ENCODE measurements at regions not wholly inside any gene's neighbourhood (a gene's known extent, or its start where the extent isn't known, plus 50 kb on each side); places are given as distances from the start of the nearest gene placed in this dataset.

DNA sequence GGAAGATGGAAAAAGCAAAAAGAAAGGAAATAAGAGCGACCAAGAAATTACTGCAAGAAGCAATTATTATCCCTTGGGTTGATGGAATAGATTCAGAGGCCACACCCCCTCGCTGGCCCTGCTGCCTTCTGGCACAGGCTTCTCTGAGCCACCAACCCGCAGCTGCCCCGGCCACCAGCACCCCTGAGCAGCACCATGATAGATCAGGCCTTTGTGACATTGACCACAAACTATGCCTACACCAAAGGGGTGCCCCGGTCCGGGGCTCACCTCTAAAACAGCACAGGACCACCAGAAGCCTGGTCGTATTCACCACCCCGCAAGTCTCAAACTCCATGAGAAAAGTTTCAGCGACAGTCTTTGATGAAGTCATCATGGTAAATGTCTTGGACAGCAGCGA, 1059.3 kb downstream of the SLITRK1 start:
- DNase-seq (ENCODE audit: low read depth, low spot score) = no peak

DNA sequence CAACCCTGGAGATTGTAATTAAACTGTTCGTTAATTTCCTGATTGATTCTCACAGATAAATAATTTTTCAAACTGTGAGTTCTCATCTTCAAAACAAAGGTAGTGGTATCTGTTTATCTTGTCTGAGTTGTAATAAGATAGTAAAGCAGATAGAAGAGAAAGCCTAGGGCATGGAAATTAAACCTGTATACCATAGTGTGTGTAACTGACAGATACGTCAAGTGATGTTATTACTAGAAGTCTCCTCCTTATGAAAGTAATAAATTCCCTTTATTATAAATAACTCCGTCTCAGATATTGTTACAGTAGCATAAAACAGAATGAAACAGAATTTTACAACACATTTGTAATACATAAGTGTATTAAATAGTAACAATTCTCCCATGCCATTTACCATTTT, 1065.1 kb downstream of the SLITRK1 start:
- DNase-seq (ENCODE audit: low read depth, low spot score) = no peak

DNA sequence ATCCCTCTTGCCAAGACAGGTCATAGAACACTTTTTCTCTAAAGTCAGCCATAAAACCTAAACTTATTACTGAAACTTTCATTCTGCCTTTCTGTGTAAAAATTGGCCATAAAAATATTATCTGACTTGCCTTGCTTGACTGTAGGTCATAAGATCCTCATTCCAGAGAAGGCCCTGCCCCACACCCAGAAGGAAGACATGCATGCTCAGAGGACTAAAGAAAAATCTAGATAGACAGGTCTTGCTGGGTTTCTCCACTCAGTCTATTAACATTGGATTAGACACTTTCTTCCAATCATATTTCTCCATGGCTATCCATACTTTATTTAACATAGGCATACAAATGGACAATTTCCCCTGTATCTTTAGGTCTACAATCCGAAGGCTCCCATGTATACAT, 1066.5 kb downstream of the SLITRK1 start:
- no peak for DNase-seq (ENCODE audit: low read depth, low spot score)

DNA sequence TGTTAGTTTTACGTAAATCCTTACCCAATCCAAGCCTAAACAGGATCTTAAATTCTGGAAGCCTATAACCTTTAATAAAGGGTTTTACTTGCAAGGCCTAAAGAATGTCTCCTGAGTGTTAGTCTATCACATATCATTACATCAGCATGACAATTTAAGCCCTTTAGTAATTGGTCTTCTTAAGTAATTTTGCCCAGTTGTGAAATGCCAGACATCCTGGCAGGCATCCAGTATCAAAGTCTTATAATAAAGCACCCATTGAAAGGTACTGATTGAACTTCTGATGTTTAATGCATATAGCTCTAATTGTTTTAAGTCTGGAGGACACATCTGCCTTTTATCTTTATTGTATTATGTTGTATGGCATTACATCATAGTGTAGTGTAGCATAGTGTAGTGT, 1078.9 kb downstream of the SLITRK1 start:
- no peak for DNase-seq (ENCODE audit: low read depth, low spot score)

DNA sequence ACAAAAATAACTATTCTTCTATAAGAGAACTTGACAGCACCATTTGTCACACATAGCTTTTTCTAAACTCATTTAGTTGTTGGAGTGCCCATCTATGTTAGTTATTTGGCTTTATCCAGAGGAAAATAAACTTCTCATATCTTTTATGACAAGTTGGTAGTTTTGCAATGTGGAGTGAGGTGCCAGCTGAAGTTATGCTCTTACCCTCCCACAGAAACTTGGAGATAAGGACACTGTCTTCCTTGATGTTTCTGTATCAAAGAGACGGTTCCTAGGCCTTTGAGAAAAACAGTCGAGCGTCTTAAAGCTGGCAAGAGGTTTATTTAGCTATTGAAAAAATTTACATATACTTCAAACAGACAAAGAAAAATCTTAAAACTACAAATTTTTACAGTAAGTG, 1079.7 kb downstream of the SLITRK1 start:
- no peak for DNase-seq (ENCODE audit: low read depth, low spot score)

DNA sequence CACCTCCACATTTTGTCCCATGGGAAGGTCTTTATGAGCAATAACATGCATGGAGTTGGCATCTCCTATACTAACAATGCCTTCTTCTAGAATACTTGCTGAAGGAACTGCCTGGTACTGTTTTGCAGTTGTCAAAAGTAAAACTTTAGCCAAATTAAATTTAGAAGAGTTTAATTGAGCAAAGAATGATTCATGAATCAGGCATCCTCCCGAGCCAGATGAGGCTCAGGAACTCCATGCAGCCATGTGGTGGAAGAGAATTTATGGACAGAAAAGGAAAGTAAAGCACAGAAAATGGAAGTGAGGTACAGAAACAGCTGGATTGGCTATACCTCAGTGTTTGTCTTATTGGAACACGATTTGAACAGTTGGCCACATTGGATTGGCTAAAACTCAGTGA, 1081.9 kb downstream of the SLITRK1 start:
- no peak for DNase-seq (ENCODE audit: low read depth, low spot score)

DNA sequence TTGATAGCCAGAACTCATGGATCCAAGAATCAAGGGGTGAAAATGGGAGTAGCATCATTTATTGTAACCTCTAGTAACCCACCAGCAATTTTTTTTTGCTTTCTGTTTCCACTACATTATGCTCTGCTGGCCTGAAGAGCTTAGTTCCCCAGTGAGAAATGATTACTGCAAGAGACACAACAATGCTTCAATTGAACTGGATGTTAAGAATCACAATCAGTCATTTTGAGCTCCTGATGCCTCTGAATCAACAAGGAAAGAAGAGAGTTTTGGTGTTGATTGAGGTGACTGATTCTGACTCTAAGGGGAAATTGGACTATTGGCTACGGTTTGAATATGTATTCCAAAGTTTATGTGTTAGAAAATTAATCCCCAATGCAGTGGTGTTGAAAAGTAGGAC, 1084.4 kb downstream of the SLITRK1 start:
- no peak for DNase-seq (ENCODE audit: low read depth, low spot score)

DNA sequence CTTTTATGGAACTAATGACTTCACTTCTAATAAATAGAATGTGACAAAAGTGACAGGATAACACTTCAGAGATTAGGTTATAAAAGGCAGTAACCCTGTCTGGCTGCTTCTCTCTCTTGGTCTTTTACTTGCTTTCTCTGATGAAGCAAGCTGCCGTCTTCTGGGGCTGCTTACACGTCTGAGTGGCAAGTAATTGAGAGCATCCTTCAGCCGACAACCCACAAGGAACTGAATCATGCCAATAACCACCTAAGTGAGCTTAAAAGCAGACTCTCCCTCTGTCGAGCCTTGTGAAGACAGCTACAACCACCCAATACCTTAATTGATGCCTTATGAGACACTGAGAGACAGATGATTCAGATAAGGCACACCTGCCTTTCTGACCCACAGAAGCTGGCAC, 1091.2 kb downstream of the SLITRK1 start:
- no peak for DNase-seq (ENCODE audit: low read depth, low spot score)

DNA sequence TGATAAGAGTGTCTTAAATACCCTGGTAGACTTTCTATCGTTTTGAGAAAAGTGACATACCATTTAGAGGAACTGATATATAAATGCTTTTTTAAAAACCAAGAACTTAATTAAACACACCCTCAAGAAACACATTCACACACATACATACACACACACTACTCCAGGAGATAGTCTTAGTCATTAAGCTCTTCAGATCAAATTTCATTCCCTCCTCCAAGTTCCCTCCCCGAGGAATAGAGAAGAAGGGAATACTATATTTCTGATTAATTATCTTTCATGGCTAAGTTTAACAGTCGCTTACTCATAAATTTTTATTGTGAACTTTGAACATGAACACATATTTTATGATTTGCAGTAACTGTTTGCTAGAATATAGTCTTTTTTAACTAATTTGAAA, 1109.5 kb downstream of the SLITRK1 start:
- DNase-seq (ENCODE audit: low read depth, low spot score) = no peak

DNA sequence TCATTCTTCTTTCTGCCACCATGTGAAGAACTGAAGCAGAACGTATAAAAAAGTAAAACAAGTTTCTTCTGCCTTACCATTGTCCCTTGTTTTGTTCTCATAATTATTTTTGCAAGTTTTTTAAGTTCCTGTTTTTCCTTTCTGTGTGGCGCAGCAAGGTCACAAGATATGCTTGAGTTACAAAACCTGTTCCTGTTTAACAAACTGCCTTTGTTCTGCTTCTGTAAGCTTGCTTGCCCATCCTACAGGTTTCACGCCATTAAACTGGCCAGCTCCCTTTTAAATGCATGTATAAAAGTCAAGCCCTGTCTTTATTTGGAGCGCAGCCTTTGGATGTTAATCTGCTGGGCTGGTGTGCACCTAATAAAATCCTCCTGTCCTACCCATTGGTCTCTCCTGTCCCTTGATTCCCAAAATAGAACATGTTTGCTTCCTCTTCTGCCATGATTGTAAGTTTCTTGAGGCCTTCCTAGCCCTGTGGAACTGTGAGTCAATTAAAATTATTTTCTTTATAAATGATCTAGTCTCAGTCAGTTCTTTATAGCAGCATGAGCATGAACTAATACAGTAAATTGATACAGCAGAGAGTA, 1115.4 kb downstream of the SLITRK1 start:
- no peak for DNase-seq (ENCODE audit: low read depth, low spot score)

DNA sequence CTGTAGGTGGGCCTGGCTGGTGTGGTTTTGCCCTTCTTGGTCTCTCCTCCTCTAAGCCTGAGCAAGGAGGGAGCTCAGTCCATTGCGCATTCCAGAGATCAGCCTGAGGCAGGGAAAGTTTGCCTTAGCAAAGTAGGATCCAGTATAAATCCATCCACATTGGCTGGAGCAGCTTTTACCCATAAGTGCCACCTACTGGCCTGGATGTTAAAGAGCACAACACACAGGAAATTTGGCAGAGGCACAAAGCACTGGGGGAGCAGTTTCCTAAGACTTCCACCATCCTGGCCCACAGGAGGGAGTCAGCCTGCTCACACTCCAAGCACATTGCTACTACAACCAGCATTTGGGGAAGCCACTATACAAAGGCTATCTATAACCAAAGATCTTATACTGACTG, 1124.2 kb downstream of the SLITRK1 start:
- DNase-seq (ENCODE audit: low read depth, low spot score) = no peak

DNA sequence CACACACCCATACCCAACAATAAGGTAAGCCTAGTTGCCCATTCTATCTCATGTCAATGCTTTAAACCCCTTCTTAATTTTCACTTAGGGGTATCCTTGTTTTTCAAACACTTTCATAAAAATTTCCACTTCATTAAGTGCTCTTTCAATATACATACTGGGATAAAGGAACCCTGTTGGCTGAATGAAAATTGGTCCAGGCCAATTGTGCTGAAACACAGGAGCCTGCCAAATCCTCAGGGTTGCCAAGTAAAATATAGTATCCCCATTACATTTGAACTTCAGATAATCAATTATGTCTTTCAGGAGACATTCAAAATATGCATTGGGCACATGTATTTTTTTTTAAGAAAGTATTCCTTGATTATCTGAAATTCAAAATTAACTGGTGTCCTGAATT, 1131.1 kb downstream of the SLITRK1 start:
- DNase-seq (ENCODE audit: low read depth, low spot score) = no peak

DNA sequence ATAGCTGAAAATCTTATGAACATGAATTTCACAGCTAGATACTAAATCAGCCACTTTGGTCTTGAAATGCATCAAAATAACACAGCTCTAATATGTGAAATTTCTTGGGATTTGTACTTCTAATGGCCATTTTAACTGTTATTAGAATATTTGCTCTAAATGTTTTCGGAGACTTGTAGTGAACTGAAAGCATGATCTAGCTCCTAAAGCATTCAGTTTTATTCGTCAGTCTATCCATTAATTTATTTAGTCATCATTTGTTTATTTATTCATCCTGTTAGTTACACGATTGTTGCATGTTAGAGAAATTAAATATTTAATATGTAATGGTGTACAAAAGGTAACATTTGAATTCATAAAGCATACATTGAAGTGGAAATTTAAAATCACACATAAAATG, 1132.7 kb downstream of the SLITRK1 start:
- no peak for DNase-seq (ENCODE audit: low read depth, low spot score)

DNA sequence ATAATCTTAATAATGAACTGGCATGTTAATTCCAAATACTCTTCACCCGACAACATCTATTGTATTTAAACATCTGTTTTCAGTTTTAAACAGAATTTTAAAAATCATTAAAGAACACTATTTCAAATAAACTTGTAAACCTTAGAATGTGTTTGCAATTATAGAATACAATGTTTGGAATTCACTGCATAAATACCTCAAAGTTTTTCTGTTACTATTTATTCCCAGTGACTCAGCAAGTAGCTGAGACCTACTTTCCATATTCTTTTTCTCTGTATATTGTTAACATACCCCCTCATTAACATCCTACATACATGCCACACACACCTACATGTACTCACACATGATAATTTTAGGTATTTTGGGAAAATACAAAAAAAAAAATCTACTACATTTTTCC, 1134.3 kb downstream of the SLITRK1 start:
- no peak for DNase-seq (ENCODE audit: low read depth, low spot score)

DNA sequence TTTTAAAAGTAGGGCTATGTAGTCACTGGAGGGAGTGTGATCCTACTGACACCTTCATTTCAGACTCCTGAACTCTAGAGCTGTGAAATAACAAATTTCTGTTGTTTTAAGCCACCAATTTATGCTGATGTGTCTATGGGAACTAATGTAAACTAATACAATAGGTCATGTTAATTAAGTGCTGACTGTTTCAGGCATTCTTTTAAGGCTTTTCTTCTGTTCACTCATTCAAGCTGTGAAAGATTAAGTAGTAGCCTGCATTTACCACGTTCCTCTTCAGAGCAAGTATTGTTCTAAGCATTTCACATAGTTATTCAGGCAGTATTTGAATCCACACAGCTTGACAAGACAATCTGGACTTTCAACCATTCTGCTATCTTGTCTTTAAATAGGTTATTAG, 1135.0 kb downstream of the SLITRK1 start:
- no peak for DNase-seq (ENCODE audit: low read depth, low spot score)

DNA sequence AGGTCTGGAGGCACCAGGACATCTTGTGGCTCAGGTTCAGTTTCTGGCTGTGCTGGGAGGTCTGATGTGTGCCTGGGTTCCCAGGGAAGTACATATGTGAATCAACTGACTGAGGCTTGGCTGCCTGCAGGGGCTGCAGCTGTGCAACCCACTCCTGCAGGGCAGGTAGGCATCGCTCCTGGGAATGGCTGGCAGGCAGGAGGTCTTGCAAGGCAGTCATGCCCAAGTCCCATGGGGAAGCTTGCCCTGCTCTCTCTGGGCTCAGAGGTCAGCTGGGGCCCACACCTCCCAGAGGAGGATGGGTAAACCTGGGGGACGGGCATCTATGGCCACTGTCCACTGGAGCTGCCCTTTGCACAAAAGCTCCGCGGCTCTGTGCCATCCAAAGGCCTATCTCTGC, 1141.8 kb downstream of the SLITRK1 start:
- no peak for DNase-seq (ENCODE audit: low read depth, low spot score)

DNA sequence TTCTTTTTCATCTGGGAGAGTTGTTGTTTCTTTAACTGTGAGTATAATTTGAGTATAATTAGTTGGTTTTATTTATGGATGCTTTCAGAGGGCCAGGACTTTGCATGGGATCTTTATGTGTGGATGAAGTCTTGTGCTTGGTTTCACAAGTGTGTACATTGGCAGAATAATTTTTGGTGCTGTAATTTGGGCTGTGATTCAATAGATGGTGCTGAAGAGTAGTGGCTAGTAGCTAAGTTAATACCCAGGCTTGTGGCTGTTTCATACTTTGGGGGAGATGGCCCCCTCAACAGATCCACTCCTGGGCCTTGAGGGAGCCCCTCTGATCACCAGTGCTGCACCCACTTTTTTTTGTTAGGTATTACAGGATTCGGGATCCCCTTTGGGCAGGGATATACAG, 1142.4 kb downstream of the SLITRK1 start:
- no peak for DNase-seq (ENCODE audit: low read depth, low spot score)

DNA sequence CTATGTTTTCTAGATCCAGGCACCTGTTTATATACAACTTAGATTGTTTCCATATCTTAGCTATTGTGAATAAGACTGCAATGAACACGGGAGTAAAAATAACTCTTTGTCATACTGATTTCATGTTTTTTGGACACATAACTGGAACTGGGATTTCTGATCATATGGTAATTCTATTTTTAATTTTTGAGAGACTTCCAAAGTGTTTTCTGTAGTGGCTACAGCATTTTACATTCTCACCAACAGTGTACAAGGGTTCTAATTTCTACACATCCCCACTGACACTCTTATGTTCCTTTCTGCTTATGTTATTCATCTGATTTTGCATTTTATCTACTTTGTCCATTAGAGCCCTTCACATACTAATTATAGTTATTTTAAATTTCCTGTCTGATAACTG, 1152.9 kb downstream of the SLITRK1 start:
- DNase-seq (ENCODE audit: low read depth, low spot score) = no peak

DNA sequence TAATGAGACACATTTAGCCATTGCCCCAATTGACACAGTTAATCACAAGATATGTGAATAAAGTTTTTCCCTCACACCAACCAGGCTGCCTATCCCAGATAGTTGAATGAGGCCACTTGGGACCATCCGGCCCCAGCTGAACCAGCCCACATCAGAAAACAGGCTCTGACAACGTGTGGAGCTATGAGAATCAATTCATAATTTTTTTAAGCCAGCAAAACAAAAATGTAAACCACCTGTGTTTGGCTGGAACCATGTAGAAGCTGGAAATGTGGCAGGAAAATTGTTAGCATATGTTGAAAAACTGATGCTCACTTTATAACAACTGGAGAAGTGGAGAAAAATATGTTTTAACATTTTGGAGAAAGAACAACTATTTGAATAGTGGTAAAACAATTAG, 1161.3 kb downstream of the SLITRK1 start:
- no peak for DNase-seq (ENCODE audit: low read depth, low spot score)

DNA sequence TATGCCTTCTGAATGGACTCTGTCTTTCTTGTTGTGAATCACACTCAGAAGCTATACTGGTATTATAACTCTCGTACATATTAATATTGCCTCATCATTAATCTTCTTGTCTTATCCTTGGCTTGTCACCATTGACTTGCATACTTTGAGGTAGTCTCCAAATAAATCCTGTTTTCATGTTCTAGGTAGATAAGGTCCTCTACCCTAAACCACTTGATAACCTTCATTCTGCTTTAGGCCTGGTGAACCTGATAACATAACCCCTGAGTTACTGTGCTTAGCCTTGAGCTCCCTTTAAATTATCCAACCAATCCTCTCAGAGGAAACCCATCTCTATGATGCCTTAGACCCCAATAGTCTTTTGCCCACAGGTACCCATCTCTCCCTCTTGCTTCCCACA, 1162.3 kb downstream of the SLITRK1 start:
- DNase-seq (ENCODE audit: low read depth, low spot score) = no peak

DNA sequence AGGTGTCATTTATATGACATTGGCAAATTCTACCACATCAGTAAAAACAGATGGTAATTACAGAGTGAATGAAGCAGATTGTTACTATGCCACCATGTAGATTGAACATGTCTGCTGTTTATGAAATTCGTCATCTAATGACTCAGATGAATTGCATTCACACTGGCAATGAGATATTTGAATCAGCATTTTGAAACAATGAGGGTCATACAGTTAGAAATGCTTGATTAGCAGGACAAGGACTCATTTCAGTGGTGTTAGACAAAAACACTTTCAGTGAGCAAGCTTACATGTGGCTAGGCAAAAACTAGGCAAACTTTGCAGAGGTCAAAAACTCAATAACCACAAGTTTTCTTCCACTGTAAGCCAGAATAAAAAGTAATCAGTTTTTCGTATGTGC, 1165.0 kb downstream of the SLITRK1 start:
- DNase-seq (ENCODE audit: low read depth, low spot score) = no peak

DNA sequence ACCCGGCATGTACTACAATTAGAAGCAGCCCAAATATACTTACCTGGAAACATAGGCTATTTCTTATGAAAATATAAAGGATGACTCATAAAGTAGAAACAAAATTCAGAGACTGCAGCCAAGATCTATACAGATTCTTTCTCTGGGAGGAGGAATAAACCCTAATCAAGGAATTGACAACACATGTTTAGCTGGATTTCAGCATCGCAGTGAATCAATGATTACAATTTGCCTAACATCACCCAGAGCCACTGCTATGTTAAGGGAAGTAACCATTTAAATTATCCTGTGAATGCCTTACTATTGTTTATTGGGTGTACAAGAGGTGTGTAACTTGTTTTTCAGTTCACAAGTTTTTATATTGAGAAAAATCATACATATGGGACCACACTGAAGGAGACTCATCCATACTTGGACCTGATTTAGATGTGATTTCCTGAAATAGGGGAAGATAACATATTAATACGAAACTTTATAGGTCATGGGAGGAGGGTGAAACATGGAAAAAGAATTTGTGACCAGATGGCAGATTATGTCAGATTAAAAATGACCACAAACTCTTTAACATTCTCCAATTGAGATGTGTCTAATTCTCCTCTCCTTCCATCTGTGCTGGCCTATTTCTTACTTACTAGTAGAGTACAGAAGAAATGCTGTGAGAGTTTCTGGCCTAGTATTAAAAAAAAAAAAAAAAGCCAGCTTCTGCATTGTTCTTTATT, 1168.4 kb downstream of the SLITRK1 start:
- no peak for DNase-seq (ENCODE audit: low read depth, low spot score)

DNA sequence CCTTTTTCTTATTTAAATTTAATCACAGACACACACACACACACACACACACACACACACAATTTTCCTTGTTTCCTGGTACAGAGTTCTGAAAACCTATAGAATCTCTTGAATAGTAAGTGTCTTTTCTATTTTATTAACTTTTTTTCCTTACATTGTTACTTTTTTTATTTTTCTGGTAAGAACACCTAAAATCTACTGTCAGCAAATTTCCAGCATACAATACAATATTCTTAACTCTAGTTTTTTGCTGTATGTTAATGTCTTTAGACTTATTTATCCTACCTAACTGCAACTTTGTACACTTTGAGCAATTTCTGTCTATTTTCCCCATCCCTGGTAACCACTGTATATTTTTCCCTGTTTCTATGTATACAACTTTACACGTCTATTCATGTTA, 1179.8 kb downstream of the SLITRK1 start:
- DNase-seq (ENCODE audit: low read depth, low spot score) = no peak

DNA sequence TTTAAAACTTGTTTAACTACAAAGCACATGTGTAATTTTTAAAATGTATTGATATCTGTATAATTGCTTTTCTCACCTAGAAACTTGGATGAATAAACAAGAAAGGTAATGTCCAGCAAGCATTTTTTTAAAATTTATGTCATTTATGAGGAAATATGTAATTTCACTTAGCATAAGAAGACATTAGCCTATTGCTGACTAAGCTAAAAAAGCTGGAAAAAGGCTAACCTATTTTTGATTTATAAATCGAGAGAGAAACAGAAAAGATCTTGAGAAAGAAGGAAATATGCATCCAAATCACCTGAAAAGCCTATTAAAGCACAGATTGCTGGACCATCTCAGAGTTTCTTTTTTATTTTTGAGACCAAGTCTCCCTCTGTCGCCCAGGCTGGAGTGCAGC, 1181.3 kb downstream of the SLITRK1 start:
- no peak for DNase-seq (ENCODE audit: low read depth, low spot score)
